HG02571 (cell line): ENCODE measurements at regions not wholly inside any gene's neighbourhood (a gene's known extent, or its start where the extent isn't known, plus 50 kb on each side); places are given as distances from the start of the nearest gene placed in this dataset.
"Not testable (repeated sequence)": the region's sequence is repeated elsewhere in the genome, so short reads cannot be mapped to it uniquely, and the experiment has no call there.

ENCODE experiments used
- ATAC-seq: cut with Tn5 transposase; IDR thresholded peaks from one replicate; pipeline ENCODE4 v1.9.1; 2021; ENCODE audit warnings: mild to moderate bottlenecking, moderate library complexity; ENCODE audit not compliant: unreplicated experiment

DNA sequence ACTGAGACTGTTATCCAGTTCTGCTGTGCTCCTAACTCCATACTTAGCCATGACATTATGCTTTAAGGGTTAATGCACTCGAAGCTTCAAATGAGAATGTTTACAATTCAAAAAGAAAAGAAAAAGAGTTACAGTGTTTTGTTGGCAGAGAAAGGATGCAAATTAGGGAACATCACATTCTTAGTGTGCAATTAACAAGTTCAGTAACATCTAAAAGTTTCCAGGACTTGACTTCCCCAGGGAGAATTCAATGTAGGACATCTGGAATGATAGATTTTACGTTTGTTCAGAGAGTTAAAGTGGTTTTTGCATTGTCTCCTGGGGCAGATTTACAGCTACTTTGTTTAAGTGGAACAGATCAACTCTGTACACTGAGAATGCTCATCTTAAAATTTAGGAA is 525.2 kb downstream of the LIG4 start:
- ATAC-seq: no peak

DNA sequence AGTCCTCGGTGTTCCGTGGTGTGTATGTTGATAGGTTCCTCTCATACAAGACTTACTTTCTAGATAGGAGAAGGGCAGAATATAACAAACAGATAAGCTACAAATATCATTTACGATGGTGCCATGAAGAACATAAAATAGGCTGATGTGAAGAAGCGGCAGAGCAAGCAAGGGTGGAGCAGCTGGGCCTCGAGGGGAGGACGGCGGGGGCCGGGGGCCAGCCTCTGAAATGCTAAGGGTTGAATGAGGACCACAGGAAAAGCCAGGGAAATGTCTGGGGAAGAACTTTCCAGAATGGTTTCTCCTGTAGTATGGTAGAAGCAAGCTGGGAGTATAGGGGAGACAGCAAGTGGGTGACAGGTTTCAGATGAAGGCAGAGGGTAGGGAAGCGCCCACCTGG is 529.5 kb downstream of the LIG4 start:
- no peak for ATAC-seq

DNA sequence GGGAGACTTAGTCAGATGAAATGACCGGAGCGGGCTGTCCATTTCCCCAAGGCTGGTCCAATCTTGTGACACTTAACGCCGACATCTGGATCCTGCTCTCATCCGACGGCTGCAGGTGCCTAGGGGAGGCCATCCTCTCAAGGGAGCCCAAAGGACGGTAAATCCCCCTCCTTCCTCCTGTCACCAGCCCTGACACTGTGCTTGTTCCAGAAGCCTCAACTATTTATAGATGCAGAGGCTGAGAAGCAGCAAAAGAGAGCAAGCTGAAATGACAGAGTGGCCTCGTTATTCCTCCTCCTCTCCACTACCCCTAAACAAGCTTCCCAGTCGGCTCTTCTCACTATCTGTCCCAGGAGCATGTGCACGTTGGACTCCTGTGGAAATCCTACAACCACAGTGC is 533.7 kb downstream of the LIG4 start:
- ATAC-seq: no peak

DNA sequence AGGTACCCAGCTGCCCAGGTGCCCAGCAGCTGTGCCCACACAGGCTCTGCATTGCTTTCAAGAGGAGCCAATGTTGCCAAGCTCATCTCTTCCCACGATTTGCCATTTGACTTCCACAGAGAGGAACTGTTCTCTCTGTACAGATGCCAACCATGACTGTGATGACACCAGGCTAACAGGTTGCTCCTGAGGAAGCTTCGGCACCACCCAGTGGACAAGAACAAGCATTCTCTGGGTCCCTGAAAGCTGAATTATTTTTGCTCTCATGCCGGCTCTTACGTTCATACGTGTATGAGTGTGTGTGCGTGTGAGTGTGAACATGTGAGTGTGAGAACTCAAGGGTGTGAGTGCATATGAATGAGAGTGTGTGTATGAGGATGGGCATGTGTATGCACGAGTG is 535.2 kb downstream of the LIG4 start:
- no peak for ATAC-seq

DNA sequence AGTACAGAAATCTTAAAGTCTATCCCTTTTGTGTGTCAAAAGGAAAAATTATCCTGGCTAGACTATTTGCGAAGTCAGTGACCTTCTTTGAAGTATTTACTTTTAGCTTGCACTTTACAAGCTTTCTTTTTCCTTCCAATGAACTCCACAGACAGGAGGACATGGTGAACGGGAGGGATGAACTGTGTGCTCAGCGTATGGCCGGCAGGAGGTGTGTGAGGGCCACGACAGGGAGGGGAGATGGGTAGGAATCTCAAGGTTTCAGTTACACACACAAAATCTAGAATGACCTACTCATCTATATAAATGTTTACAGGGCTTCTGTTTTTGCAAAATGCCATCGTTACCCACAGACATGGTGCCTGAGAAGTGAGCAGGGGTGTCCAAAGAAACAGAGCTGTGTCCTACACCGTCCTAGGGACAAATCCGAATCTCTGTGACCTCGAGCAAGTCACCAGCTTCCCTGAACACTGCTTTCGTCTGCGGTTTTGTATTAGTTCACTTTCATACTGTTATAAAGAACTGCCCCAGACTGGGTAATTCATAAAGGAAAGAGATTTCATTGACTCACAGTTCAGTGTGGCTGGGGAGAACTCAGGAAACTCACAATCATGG is 537.2 kb downstream of the LIG4 start:
- no peak for ATAC-seq

DNA sequence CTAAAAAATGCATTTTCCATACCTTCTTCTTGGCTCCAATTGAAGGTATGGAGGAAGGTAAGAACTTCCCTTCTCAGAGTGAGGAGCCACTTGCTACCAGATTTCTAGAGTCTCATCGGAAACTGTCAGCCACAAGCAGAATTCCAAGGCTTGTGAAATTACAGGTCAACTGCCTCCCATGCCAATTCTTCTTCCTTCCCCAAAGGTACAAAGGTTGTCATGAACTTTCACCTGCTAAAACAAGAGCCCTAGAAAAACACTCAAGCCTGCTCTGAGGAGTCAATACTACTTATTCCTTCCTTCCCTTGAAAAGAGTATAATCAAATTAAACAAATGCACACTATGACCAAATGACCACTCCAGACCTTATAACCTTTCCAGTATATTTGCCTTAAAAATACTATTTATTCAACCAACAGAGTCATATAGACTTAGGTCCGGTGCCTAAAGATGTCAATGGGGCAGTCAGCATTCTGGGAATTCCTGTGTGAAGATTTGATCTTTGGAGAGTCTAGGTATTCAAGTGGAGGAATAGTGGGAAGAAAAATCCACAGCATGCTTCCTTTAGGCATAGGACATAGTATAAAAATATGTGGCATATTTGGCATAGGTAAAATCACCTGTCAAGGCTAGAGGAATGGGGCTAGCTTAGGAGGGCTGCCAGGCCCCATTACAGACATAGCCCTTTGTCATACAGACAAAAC is 539.3 kb downstream of the LIG4 start:
- no peak for ATAC-seq

DNA sequence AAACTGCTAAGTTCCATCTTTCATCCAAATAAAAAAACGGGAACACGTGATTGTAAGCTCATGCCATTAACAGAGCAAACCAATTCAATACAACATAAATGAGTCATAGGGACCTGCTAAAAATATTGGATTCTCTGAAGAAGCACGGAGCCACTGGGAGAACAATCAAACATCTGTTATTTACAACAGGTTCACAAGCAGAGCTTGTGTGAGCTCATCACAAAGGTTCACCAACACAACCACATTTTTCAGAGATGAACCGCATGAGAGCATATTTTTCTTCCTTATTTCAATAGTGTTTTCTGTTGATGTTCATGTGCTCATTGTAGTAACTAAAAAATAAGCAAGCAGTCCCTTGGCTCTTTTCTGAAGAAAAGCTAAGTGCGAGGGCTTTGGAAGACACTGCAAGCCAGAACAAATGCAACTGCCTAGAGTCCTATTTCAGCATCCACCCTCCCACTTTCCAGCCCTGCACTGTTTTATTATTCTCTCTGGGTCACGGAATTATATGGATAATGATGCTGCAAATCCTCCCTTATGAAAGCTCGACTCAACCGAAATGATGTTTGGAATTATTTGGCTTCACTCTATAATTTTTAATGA is 545.8 kb downstream of the LIG4 start:
- no peak for ATAC-seq

DNA sequence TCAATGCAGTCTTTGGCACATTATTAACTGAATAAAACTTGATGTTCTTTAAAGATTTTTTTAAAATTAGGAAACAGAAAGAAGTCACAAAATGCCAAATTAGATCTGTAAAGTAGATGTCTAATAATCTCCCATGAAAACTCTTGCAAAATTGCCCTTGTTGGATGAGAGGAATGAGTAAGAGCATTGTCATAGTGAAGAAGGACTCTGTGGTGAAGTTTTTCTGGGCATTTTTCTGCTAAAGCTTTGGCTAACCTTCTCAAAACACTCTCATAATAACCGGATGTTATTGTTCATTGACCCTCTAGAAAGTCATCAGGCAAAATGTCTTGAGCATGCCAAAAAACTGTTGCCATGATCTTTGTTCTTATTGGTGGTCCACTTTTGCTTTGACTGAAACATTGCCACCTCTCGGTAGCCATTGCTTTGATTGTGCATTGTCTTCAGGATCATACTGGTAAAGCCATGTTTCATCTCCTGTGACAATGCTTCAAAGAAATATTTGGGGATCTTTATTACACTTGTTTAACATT is 549.3 kb downstream of the LIG4 start:
- ATAC-seq: no peak

DNA sequence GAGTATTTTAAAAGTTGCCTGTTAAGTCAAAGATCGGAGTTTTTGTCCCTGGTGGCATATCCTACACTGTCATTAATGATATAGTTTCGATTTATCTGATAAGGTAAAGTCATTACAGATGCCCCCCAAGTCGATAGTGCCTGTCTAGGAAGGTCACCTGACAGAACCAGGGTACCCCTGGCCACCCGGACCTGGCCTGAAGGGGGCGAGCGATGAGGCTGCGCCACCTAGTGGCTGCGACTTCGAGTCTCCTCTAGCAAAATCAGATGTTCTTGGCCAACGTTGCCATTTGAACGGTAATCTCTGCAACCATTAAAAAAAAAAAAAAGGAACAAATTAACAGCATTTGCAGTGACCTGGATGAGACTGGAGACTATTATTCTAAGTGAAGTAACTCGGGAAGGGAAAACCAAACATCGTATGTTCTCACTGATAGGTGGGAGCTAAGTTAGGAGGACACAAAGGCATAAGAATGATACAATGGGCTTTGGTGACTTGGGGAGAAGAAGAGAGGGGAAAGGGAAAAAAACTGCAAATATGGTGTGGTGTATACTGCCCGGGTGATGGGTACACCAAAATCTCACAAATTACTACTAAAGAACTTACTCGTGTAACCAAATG is 565.1 kb downstream of the LIG4 start:
- ATAC-seq: no peak

DNA sequence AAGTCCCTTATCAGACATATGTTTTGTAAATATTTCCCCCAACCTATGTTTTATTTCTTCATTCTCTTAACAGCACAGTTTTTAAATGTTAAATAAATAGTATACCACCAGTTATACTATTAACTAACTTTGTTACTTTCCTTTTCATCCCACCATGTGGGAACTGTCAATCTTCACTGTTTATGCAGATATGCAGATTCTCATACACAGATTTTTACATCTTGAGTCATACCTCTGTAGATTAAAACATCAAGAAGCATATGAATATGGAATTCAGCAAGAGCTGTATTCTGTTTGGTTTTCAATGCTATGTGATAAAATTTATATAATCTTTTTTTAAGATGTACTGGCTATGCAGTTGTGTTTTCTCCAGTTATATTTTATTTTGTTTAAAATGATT is 566.3 kb downstream of the LIG4 start:
- no peak for ATAC-seq

DNA sequence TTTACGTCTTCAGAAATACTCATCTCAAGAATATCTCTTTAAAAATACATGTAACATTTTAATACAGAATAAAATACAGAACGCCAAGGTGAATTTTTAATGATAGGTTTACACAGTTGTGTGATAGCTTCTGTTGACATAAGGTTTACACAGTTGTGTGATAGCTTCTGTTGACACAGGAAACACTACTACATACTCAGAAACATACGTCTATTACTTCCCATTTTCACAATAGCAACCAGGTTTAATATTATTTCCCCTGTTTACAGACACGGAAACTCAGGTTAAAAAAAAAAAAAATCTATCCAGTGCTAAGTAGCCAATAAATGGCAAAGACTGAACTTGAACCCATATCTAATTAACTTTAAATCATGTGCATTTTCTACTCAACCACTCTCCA is 571.2 kb downstream of the LIG4 start:
- ATAC-seq: no peak

DNA sequence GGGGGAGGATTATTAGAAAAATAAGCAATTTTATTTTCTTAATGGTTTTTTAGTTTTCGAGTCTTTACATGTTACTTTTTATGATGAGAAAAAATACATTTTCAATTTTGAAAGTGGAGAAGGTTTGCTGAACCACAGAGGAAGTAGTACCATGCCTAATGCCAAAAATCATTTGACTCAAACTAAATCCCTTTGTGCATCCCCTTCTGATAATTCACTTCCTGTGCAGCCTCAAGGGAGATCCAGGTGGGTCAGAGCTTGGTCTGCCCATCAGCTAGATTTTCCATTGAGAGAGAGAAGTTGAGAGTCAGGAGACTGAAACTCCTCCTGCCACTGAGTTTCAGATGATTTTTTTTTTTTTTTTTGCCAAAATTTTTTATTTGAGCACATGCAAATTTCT is 571.7 kb downstream of the LIG4 start:
- ATAC-seq: no peak

DNA sequence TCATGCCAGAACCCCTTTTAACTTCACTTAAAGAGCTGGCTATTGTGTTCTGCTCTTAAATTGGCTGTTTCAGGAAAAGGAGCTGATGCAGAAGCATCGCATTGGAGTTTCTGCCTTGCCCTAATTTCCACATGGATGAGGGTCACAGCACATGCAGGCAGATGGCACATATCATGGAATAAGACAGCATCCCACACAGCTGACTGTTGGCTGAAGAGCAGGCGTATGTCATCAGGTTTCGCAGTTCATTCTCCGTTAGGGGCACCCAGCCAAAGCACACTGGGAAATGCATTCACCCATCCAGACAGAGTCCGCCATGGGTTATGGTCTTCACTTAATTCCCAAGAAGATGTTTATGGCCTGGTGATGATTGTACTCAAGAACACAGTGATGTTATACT is 572.5 kb downstream of the LIG4 start:
- no peak for ATAC-seq

DNA sequence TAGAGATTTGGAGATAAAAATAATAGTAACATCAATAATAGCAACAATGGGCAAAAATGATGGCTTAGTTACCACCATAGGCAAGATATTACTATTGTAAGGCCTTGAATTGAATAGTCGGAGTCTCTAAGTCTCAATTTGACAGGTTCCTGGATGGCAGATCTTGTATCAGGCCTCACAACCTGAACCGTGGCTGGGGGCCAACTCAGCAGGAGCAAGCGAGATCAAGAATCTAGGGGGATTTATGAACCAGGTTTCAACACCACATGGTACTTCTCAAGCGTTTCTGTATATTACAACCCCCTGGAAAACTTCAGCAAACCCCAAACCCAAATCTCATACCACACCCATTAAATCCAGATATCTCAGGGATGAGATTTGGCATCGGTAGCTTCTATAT is 573.8 kb downstream of the LIG4 start:
- ATAC-seq: no peak

DNA sequence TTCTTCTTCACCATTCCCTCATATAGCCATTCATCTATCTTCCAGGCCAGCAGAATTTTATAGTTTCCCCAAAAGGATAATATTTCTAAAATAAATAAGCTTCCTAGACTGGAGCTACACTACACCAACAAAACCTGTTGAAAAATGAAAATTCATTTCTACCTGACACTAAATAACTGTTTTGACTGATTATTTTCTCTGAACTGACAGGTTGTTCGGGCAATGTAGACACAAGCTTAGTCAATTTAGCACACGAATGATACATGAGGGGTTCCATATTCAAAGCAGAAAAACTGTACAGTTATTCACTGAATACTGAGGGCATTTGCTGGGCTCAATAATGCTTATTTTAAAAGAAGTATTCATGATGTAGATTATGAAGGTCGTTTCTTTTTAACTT is 589.7 kb downstream of the LIG4 start:
- ATAC-seq: no peak

DNA sequence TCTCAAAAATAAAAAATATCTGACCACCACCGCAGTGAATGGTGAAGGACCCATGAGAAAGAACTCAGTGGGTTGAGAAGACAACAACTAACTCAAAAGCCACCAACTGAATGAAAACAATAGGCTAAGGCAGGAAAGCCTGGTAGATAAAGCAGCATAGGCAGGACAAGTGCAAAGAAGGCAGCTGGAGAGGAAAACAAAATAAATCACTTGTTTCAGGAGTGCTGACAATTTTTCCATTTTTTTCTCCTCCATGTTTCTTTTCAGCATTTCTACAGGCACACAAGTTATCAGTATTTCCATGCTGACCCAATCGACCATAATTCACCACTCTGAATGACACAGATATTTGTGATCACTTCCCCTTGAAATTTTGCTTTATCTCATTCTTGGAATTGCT is 597.8 kb downstream of the LIG4 start:
- ATAC-seq: no peak

DNA sequence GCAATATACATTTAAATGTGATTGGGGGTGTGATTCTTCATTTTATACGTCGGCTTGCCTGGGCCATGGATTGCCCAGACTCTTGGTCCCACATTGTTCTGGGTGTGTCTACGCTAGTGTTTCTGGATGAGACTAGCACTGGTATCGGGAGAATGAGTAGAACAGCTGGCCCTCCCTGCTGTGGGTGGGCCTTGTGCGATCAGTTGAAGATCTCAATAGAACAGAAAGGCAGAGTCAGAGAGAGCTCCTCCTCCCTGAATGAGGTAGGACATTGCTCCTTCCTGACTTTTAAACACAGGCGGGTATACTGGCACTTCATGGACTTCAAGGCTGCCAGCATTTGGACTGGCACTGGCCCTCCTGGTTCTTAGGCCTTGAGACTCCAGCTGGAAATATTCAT is 603.0 kb downstream of the LIG4 start:
- no peak for ATAC-seq

DNA sequence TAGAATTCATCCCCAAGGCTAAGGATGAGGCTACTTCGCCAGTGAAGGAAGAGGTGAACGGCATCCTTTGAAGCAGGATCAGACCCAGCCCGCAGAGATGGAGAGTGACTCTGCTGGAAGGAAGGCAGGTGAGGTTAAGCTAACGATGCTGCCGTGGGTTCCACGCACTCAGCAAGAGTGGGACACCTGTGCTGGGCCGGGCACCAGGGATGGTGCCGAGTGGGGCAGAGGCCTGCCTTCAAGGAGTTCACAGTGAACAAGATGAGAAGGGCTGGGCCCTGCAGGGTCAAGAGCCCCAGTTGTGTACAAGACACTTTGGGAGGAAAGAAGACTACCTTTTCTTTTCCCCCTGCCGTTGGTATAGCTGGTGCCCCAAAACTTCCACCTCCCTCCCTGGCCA is 606.6 kb downstream of the LIG4 start:
- ATAC-seq: no peak

DNA sequence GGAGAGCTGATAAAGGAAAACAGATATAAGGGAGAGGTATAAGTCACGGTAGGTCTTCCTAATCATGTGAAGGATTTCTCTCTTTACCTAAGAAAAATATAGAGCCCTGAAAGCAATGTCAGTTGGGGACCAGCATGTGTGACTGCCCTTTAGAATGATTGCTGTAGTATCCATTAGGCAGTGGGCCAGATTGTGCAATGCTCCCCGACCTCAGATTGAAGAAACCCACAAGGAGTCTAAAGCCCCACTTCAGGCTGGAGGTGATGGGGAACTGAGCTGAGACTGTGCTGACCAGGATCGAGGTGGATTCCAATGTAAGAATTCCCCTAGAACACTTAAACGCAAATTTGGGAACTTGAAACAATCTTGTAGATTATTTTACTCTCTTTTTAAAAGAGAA is 614.4 kb downstream of the LIG4 start:
- ATAC-seq: no peak

DNA sequence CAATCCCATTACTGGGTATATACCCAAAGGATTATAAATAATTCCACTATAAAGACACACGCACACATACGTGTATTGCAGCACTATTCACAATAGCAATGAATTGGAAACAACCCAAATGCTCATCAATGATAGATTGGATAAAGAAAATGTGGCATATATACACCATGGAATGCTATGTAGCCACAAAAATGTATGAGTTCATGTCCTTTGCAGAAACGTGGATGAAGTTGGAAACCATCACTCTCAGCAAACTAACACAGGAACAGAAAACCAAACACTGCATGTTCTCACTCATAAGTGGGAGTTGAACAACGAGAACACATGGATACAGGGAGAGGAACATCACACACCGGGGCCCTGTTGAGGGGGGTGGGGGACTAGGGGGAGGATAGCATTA is 619.0 kb downstream of the LIG4 start:
- not testable (repeated sequence) for ATAC-seq

DNA sequence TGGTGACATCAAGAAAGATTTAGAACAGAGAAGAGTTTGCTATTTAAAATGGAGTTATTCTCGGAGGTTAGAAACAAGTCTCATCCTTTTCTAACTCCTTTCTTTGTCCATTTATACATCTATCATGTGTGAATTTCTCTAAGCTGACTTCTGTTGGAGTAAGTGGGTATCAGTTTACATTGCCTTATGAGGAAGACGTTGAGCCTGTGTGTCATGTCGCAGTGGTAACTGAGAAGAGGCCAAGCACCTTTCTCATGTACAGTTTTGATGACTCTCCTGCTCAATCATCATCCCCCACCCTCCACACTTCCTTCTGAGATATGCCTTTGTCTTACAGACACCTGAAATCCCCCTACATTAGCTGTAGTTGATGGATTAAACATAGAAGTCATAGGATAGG is 624.8 kb downstream of the LIG4 start:
- no peak for ATAC-seq

DNA sequence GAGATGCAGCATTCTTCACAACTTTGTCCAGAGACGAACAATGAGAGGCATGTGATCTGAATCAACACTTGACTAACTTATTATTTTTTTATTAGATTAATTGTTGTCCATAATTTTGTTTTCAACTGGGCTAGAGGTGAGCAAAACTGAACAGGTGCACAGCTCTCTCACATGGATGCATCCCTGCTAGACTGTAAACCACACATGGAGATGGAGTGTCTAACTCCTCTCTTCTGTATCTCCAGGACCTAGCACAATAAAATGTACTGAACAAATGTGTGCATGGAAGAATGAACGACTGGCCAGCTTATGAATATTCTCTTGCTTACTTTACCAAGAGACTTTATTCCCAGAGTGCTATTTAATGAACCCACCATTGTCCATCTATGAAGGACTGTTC is 627.7 kb downstream of the LIG4 start:
- ATAC-seq: no peak
